B cell (primary cell): ENCODE measurements at regions not wholly inside any gene's neighbourhood (a gene's known extent, or its start where the extent isn't known, plus 50 kb on each side); places are given as distances from the start of the nearest gene placed in this dataset.

ENCODE experiments used
- ATAC-seq: fragments of 200-7000 bp; cut with Tn5 transposase; one replicate; pipeline ENCODE4 v1.10.0; 2021; ENCODE audit warnings: low read depth, mild to moderate bottlenecking, moderate number of reproducible peaks, moderate library complexity
- CTCF ChIA-PET: fragments of 350-600 bp; sonication (Branson Sonifier 250); formaldehyde crosslinking; loops from one replicate; lab custom pipeline; 2021; ENCODE audit warnings: antibody characterized with exemption, inconsistent platforms; lab: Charles Lee
- POLR2A ChIA-PET: fragments of 350-600 bp; sonication (Branson Sonifier 250); formaldehyde crosslinking; loops from one replicate; lab custom pipeline; 2021; ENCODE audit warnings: antibody characterized with exemption; lab: Charles Lee
- DNase-seq: peaks from one replicate; pipeline ENCODE4 v3.0.0; 2013
- H2AFZ ChIP-seq: 2 replicates; pipeline ENCODE4 v1.6.1; 2012; ENCODE audit warnings: mild to moderate bottlenecking, low read depth, low read length; ENCODE audit not compliant: insufficient read depth, poor library complexity, severe bottlenecking
- H3K27ac ChIP-seq, 2 donors: 1 replicate in 1 of 2; 2 replicates in 1 of 2; pipeline ENCODE4 v1.5.1; 2012 to 2013; ENCODE audit warnings: low read length in 2 of 2, mild to moderate bottlenecking in 2 of 2, moderate library complexity in 1 of 2
- H3K27me3 ChIP-seq, 4 experiments: fragments of 200-600 bp in 1 of 4; sonication (generic) in 1 of 4; replicated peaks in 1 of 4; 1 replicate in 2 of 4; 2 replicates in 2 of 4; pipeline versions ENCODE4 v1.6.1 to v1.7.0; 2013 to 2016; ENCODE audit warnings: low read length in 3 of 4, mild to moderate bottlenecking in 2 of 4, mixed read lengths in 1 of 4, moderate library complexity in 1 of 4; ENCODE audit not compliant: insufficient read depth in 4 of 4, control insufficient read depth in 3 of 4; ENCODE audit errors: control extremely low read depth in 1 of 4
- H3K36me3 ChIP-seq, 2 experiments: replicated peaks in 1 of 2; 1 replicate in 1 of 2; 2 replicates in 1 of 2; pipeline versions ENCODE4 v1.6.1 to v1.7.1; 2013; ENCODE audit warnings: low read length in 1 of 2; ENCODE audit not compliant: insufficient read depth in 2 of 2, control insufficient read depth in 1 of 2; ENCODE audit errors: control extremely low read depth in 1 of 2, extremely low read depth in 1 of 2
- H3K4me1 ChIP-seq, 2 donors: fragments of 200-600 bp in 1 of 2; sonication (generic) in 1 of 2; 1 replicate in 1 of 2; 2 replicates in 1 of 2; pipeline versions ENCODE4 v1.5.1 to v1.6.1; 2013 to 2017; ENCODE audit warnings: low read length in 2 of 2; ENCODE audit not compliant: control insufficient read depth in 2 of 2, insufficient read depth in 2 of 2
- H3K4me2 ChIP-seq: replicated peaks from 2 replicates; pipeline ENCODE3; 2012; ENCODE audit warnings: mild to moderate bottlenecking, low read depth, low read length; ENCODE audit not compliant: poor library complexity, severe bottlenecking
- H3K4me3 ChIP-seq, 5 experiments: fragments of 200-600 bp in 1 of 5; sonication (generic) in 1 of 5; 1 replicate in 3 of 5; 2 replicates in 2 of 5; pipeline versions ENCODE4 v1.5.1 to v1.7.0; 2011 to 2016; ENCODE audit warnings: low read length in 4 of 5, mild to moderate bottlenecking in 4 of 5, low read depth in 2 of 5, control low read depth in 1 of 5, moderate library complexity in 1 of 5; ENCODE audit not compliant: insufficient read depth in 1 of 5; ENCODE audit errors: control extremely low read depth in 1 of 5, extremely low read depth in 1 of 5
- H3K79me2 ChIP-seq: fragments of 200-600 bp; sonication (generic); one replicate; pipeline ENCODE4 v1.6.0; 2016; ENCODE audit warnings: low read length; ENCODE audit not compliant: control insufficient read depth, insufficient read depth
- H3K9ac ChIP-seq: fragments of 200-600 bp; sonication (generic); 2 replicates; pipeline ENCODE4 v1.6.1; 2017; ENCODE audit warnings: mild to moderate bottlenecking, low read length, moderate library complexity
- H3K9me3 ChIP-seq, 3 donors: one replicate each; pipeline versions ENCODE4 v1.6.1 to v1.7.1; 2013; ENCODE audit warnings: low read length in 2 of 3; ENCODE audit not compliant: control insufficient read depth in 2 of 3, insufficient read depth in 1 of 3; ENCODE audit errors: control extremely low read depth in 1 of 3
- H4K20me1 ChIP-seq: 2 replicates; pipeline ENCODE4 v1.6.0; 2012; ENCODE audit warnings: mild to moderate bottlenecking, low read length; ENCODE audit not compliant: insufficient read depth, control insufficient read depth, poor library complexity, severe bottlenecking
- H3K27ac Mint-ChIP-seq: one replicate; pipeline ENCODE4 v1.8.0; 2021; ENCODE audit warnings: mixed read lengths
- H3K27me3 Mint-ChIP-seq: one replicate; pipeline ENCODE4 v1.8.0; 2021; ENCODE audit warnings: mixed read lengths
- H3K4me1 Mint-ChIP-seq: one replicate; pipeline ENCODE4 v1.8.0; 2021; ENCODE audit warnings: mixed read lengths
- H3K4me3 Mint-ChIP-seq: one replicate; pipeline ENCODE4 v1.8.0; 2021; ENCODE audit warnings: mixed read lengths
- H3K9me3 Mint-ChIP-seq: one replicate; pipeline ENCODE4 v1.8.0; 2022; ENCODE audit warnings: mixed read lengths; ENCODE audit not compliant: insufficient read depth
- EZH2 ChIP-seq: IDR thresholded peaks from 2 replicates; pipeline ENCODE4 v1.6.1; 2012; ENCODE audit warnings: borderline replicate concordance, low read depth, mild to moderate bottlenecking, moderate library complexity, low read length; ENCODE audit not compliant: insufficient read depth, poor library complexity, severe bottlenecking
- WGBS: methylation state at CpG from one replicate; pipeline ENCODE4 v1.1.5; 2013; ENCODE audit warnings: missing lambda C conversion rate; ENCODE audit not compliant: insufficient coverage; 5-methylcytosine and 5-hydroxymethylcytosine counted together
- intact Hi-C: fragments of 100-400 bp; cut with micrococcal nuclease; formaldehyde crosslinking; loops from one replicate; pipeline ENCODE4 v1.10.0; 2022
- TF ChIP-seq, protein P1 (sequence below): fragments of 200-600 bp; IDR thresholded peaks from one replicate; pipeline ENCODE4 v1.8.0; 2022; ENCODE audit warnings: antibody characterized with exemption, mild to moderate bottlenecking

DNA sequence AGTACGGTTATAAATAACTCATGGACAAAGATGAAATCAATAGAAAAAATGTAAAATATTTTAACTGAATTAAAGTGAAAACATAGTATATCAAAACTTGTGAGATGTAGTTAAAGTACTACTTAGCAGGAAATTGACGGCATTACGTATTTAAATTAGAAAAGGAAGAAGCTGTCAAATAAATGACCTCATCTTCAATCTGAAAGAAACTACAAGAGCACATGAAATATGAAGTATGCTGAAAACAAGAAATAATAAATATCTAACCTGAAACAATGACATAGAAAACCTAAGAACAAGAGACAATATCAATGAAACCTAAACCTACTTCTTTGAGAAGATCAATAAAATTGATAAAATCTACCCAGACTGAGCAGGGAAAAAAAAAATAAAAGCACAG, 122.2 kb upstream of the PDE4B start:
- Mint-ChIP-seq H3K9me3 (peaks cover 7% of the 10 kb centered on the region), H3K27ac (no peak overlapping the region)

DNA sequence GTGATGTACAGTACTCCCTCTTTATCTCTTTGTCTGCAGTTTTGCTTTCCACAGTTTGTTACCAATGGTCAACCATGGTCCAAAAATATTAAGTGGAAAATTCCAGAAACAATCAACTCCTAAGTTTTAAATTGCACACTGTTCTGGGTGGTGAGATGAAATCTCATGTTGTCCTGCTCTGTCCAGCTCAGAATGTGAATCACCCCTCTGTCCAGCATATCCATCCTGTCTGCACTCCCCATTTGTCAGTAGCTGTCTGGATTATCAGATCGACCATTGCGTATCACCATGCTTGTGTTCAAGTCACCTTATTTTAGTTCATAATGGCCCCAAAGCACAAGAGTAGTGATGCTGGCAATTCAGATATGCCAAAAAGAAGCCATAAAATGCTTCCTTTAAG, 118.2 kb upstream of the PDE4B start:
- H3K27me3 Mint-ChIP-seq, result peaks cover 3% of the 10 kb centered on the region
- H4K20me1 ChIP-seq, result no peaks in the 10 kb centered on the region
- H3K27ac Mint-ChIP-seq, result no peak overlapping the region
- ChIA-PET CTCF (no interaction called here), POLR2A (no interaction called here)
- WGBS, result 100% methylated on average over 2 of the region's 2 CpGs
- ATAC-seq, result no peak
- H3K27ac ChIP-seq, result no peak overlapping the region
- no peaks in the 10 kb centered on the region for H3K4me1 Mint-ChIP-seq
- H2AFZ ChIP-seq, result no peak overlapping the region
- no peaks in the 10 kb centered on the region for H3K9me3 Mint-ChIP-seq
- H3K9me3 ChIP-seq, result no peaks in the 10 kb centered on the region
- no peaks in the 10 kb centered on the region for H3K4me1 ChIP-seq
- DNase-seq, result no peak
- no peaks in the 10 kb centered on the region for H3K36me3 ChIP-seq
- no peaks in the 10 kb centered on the region for H3K27me3 ChIP-seq
- H3K4me2 ChIP-seq, result no peak overlapping the region
- no peak overlapping the region for H3K9ac ChIP-seq
- H3K4me3 ChIP-seq, result no peak overlapping the region
- intact Hi-C loops, result no loop called here
- H3K79me2 ChIP-seq, result no peaks in the 10 kb centered on the region
- no peak overlapping the region for H3K4me3 Mint-ChIP-seq
- TF ChIP-seq EZH2, result no peak
- TF ChIP-seq, protein P1, sequence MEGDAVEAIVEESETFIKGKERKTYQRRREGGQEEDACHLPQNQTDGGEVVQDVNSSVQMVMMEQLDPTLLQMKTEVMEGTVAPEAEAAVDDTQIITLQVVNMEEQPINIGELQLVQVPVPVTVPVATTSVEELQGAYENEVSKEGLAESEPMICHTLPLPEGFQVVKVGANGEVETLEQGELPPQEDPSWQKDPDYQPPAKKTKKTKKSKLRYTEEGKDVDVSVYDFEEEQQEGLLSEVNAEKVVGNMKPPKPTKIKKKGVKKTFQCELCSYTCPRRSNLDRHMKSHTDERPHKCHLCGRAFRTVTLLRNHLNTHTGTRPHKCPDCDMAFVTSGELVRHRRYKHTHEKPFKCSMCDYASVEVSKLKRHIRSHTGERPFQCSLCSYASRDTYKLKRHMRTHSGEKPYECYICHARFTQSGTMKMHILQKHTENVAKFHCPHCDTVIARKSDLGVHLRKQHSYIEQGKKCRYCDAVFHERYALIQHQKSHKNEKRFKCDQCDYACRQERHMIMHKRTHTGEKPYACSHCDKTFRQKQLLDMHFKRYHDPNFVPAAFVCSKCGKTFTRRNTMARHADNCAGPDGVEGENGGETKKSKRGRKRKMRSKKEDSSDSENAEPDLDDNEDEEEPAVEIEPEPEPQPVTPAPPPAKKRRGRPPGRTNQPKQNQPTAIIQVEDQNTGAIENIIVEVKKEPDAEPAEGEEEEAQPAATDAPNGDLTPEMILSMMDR, result no peak

More for the DNA sequence above, 122.2 kb upstream of the PDE4B start:
- no CpG with 5 or more reads among the region's 3 CpGs for WGBS
- Histone ChIP-seq H3K4me3 (no peak overlapping the region), H2AFZ (no peak overlapping the region), H3K79me2 (no peaks in the 10 kb centered on the region), H3K4me2 (no peak overlapping the region), H3K36me3 (no peaks in the 10 kb centered on the region), H4K20me1 (no peaks in the 10 kb centered on the region), H3K9ac (no peak overlapping the region), H3K27ac (no peak overlapping the region), H3K27me3 (peaks cover 0 to 7% (median 0%) of the 10 kb centered on the region in 4 experiments), H3K4me1 (no peaks in the 10 kb centered on the region), H3K9me3 (peaks cover 0 to 6% (median 2%) of the 10 kb centered on the region in 3 donors)
- ChIA-PET POLR2A (no interaction called here), CTCF (no interaction called here)
- intact Hi-C loops, result no loop called here
- no peaks in the 10 kb centered on the region for H3K4me1 Mint-ChIP-seq
- H3K27me3 Mint-ChIP-seq, result peaks cover 11% of the 10 kb centered on the region
- DNase-seq (no peak), ATAC-seq (no peak)
- no peak for TF ChIP-seq EZH2
- TF ChIP-seq, protein P1, result no peak
- H3K4me3 Mint-ChIP-seq, result no peak overlapping the region
